ENCODE measurements at regions not wholly inside any gene's neighbourhood (a gene's known extent, or its start where the extent isn't known, plus 50 kb on each side); places are given as distances from the start of the nearest gene placed in this dataset.

GRCh38 chr5:84869675-84870074 lies 485.0 kb upstream of the EDIL3 start:
- TF ChIP-seq POLR2A (IDR thresholded peaks at IDR 0.05), result no peak
- TF ChIP-seq, protein P1, sequence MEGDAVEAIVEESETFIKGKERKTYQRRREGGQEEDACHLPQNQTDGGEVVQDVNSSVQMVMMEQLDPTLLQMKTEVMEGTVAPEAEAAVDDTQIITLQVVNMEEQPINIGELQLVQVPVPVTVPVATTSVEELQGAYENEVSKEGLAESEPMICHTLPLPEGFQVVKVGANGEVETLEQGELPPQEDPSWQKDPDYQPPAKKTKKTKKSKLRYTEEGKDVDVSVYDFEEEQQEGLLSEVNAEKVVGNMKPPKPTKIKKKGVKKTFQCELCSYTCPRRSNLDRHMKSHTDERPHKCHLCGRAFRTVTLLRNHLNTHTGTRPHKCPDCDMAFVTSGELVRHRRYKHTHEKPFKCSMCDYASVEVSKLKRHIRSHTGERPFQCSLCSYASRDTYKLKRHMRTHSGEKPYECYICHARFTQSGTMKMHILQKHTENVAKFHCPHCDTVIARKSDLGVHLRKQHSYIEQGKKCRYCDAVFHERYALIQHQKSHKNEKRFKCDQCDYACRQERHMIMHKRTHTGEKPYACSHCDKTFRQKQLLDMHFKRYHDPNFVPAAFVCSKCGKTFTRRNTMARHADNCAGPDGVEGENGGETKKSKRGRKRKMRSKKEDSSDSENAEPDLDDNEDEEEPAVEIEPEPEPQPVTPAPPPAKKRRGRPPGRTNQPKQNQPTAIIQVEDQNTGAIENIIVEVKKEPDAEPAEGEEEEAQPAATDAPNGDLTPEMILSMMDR (IDR thresholded peaks at IDR 0.05), result no peak
- no peak for TF ChIP-seq POLR2AphosphoS5 (IDR thresholded peaks at IDR 0.05; ENCODE audit: insufficient read depth in 1 of 2, low read depth in 1 of 2)
